LNCaP clone FGC (cell line): ENCODE measurements at regions not wholly inside any gene's neighbourhood (a gene's known extent, or its start where the extent isn't known, plus 50 kb on each side); places are given as distances from the start of the nearest gene placed in this dataset.

Source experiments
- DNase-seq: peaks from one replicate; pipeline ENCODE4 v3.0.0-alpha.2; 2011; ENCODE audit warnings: low read depth
- H3K4me3 ChIP-seq: 2 replicates; pipeline ENCODE4 v1.5.1; 2011; ENCODE audit warnings: mild to moderate bottlenecking, low read depth, low read length, control low read depth
- CTCF ChIP-seq: IDR thresholded peaks from 2 replicates; pipeline ENCODE4 v1.5.1; 2012; ENCODE audit warnings: mild to moderate bottlenecking; ENCODE audit not compliant: control insufficient read depth, insufficient read depth; ENCODE audit errors: extremely low read depth

- TF ChIP-seq CTCF: no peak
- no peak for DNase-seq
Observed at GRCh38 chr17:13775450-13775849, 173.7 kb upstream of the HS3ST3A1 start.

GRCh38 chr17:13776027-13776551 lies 174.4 kb upstream of the HS3ST3A1 start:
- TF ChIP-seq CTCF: no peak
- H3K4me3 ChIP-seq: no peak overlapping the region
- DNase-seq: no peak

More at GRCh38 chr17:13775450-13775849, 173.7 kb upstream of the HS3ST3A1 start:
- no peak overlapping the region for H3K4me3 ChIP-seq

GRCh38 chr17:13777003-13777402 lies 175.3 kb upstream of the HS3ST3A1 start:
- H3K4me3 ChIP-seq: no peak overlapping the region
- TF ChIP-seq CTCF: no peak
- DNase-seq: no peak

- TF ChIP-seq CTCF: no peak
- no peak for DNase-seq
- no peak overlapping the region for H3K4me3 ChIP-seq
Observed at GRCh38 chr17:13784434-13785095, 182.8 kb upstream of the HS3ST3A1 start.

- no peak overlapping the region for H3K4me3 ChIP-seq
- no peak for DNase-seq
- no peak for TF ChIP-seq CTCF
Observed at GRCh38 chr17:13785981-13786598, 184.4 kb upstream of the HS3ST3A1 start.

- TF ChIP-seq CTCF: no peak
- no peak for DNase-seq
- no peak overlapping the region for H3K4me3 ChIP-seq
Observed at GRCh38 chr17:13787636-13788035, 185.9 kb upstream of the HS3ST3A1 start.
